ENCODE measurements at regions not wholly inside any gene's neighbourhood (a gene's known extent, or its start where the extent isn't known, plus 50 kb on each side); places are given as distances from the start of the nearest gene placed in this dataset.
"Not testable (repeated sequence)": the region's sequence is repeated elsewhere in the genome, so short reads cannot be mapped to it uniquely, and the experiment has no call there.

- Histone ChIP-seq H3K27ac (no peak overlapping the region), H3K9me3 (no peaks in the 10 kb centered on the region), H3K4me3 (no peak overlapping the region), H3K27me3 (ENCODE audit: insufficient read depth in 3 of 3, low read length in 2 of 3) (no peaks in the 10 kb centered on the region), H3K36me3 (ENCODE audit: insufficient read depth in 1 of 2, low read depth in 1 of 2) (no peaks in the 10 kb centered on the region), H3K4me1 (no peaks in the 10 kb centered on the region)
- no peak for ATAC-seq
- intact Hi-C loops (cut with DNase I), result no loop called here
- TF ChIP-seq, protein P1, sequence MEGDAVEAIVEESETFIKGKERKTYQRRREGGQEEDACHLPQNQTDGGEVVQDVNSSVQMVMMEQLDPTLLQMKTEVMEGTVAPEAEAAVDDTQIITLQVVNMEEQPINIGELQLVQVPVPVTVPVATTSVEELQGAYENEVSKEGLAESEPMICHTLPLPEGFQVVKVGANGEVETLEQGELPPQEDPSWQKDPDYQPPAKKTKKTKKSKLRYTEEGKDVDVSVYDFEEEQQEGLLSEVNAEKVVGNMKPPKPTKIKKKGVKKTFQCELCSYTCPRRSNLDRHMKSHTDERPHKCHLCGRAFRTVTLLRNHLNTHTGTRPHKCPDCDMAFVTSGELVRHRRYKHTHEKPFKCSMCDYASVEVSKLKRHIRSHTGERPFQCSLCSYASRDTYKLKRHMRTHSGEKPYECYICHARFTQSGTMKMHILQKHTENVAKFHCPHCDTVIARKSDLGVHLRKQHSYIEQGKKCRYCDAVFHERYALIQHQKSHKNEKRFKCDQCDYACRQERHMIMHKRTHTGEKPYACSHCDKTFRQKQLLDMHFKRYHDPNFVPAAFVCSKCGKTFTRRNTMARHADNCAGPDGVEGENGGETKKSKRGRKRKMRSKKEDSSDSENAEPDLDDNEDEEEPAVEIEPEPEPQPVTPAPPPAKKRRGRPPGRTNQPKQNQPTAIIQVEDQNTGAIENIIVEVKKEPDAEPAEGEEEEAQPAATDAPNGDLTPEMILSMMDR (IDR thresholded peaks at IDR 0.05), result no peak
- WGBS, 3 donors, result 89 to 92% (median 90%) methylated on average over 7 of the region's 7 CpGs
- DNase-seq, result no peak
Measured at GRCh38 chr7:120060875-120061274, 212.1 kb upstream of the KCND2 start.

DNA sequence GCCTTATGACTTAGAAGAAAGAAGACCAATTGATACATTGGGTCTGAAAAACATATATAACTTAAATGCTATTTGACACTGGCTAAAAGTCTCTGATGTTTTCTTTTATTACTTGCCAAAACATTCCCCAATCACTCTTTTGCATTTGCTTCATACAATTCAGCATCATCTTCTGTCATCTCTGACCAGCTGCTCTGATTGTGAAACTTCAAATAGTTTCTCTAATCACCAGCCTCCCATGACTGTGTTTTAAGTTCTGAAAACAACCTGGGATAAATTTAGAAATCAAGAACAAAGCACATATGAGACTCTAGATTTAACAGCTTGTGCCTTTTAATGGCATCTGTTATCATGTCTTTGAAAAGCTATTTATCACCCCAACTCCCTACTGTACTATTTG is 208.4 kb upstream of the KCND2 start:
- no peak overlapping the region for H3K4me3 ChIP-seq
- peak overlapping the region; percentile 77 for H3K27ac ChIP-seq
- ATAC-seq (peak; percentile 73 to 92 (median 86)), DNase-seq (no peak)
- no peaks in the 10 kb centered on the region for H3K9me3 ChIP-seq
- H3K27me3 ChIP-seq (ENCODE audit: insufficient read depth in 3 of 3, low read length in 2 of 3), result peaks cover 0 to 3% (median 0%) of the 10 kb centered on the region in 3 donors
- H3K36me3 ChIP-seq (ENCODE audit: insufficient read depth in 1 of 2, low read depth in 1 of 2), result no peaks in the 10 kb centered on the region
- intact Hi-C loops (cut with DNase I), result no loop called here
- H3K4me1 ChIP-seq, result no peaks in the 10 kb centered on the region
- TF ChIP-seq, protein P1 (IDR thresholded peaks at IDR 0.05), result no peak

GRCh38 chr7:120066898-120067297 is 206.1 kb upstream of the KCND2 start:
- H3K4me1 ChIP-seq; H3K27me3 ChIP-seq (ENCODE audit: insufficient read depth in 3 of 3, low read length in 2 of 3); H3K4me3 ChIP-seq; intact Hi-C loops (cut with DNase I); H3K27ac ChIP-seq; H3K9me3 ChIP-seq; H3K36me3 ChIP-seq (ENCODE audit: insufficient read depth in 1 of 2, low read depth in 1 of 2); DNase-seq; ATAC-seq: not testable (repeated sequence)

DNA sequence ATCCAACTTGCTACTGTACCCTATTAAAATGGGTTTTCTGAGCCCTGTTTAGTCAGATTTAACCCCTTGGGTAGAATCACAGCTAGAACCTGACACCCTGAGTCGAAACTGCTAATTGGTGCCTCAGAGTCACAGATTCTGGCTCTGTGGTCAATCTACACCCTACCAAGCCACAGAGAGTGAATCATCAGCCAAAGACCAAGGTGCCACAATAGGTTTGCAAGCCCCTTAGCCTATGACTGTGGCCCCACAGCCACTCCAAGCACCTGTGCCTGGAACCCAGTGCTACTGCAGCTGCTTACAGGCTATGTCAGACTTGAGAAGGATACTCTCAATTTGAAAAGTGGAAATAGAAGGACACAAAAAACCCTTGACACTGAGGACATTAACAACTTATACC is 202.8 kb upstream of the KCND2 start:
- H3K27ac ChIP-seq, result no peak overlapping the region
- no peaks in the 10 kb centered on the region for H3K36me3 ChIP-seq (ENCODE audit: insufficient read depth in 1 of 2, low read depth in 1 of 2)
- H3K9me3 ChIP-seq, result peaks cover 4% of the 10 kb centered on the region
- TF ChIP-seq, protein P1 (IDR thresholded peaks at IDR 0.05), result no peak
- DNase-seq, result no peak
- ATAC-seq, result no peak
- no peak overlapping the region for H3K4me3 ChIP-seq
- 70 to 84% (median 80%) methylated on average over 1 of the region's 1 CpG for WGBS, 3 donors
- no peaks in the 10 kb centered on the region for H3K4me1 ChIP-seq
- H3K27me3 ChIP-seq (ENCODE audit: insufficient read depth in 3 of 3, low read length in 2 of 3), result peaks cover 0 to 3% (median 0%) of the 10 kb centered on the region in 3 donors
- intact Hi-C loops (cut with DNase I), result no loop called here

DNA sequence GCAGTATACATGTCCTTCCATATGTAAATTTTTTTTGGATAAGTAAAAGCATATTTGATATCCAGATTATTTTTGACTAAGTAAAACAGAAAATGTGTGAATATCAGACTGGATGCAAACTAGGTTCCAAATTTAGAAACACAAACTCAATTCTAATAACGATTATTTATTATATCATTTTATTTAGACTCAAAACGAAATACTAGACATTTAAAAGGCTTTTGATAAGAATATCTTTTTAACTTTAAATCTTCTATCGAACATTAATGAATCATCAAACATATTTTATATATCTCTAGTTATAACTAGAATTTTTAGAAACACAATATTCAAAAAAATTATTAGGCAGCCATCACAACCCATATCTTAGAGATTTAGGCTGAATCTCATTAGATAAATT is 195.2 kb upstream of the KCND2 start:
- Histone ChIP-seq H3K4me3 (no peak overlapping the region), H3K36me3 (ENCODE audit: insufficient read depth in 1 of 2, low read depth in 1 of 2) (no peaks in the 10 kb centered on the region), H3K9me3 (no peaks in the 10 kb centered on the region), H3K27me3 (ENCODE audit: insufficient read depth in 3 of 3, low read length in 2 of 3) (no peaks in the 10 kb centered on the region), H3K4me1 (no peaks in the 10 kb centered on the region), H3K27ac (no peak overlapping the region)
- DNase-seq (no peak), ATAC-seq (no peak)
- WGBS, 3 donors, result 69 to 75% (median 73%) methylated on average over 3 of the region's 3 CpGs
- TF ChIP-seq, protein P1 (IDR thresholded peaks at IDR 0.05), result no peak
- intact Hi-C loops (cut with DNase I), result no loop called here
